ENCODE measurements at regions not wholly inside any gene's neighbourhood (a gene's known extent, or its start where the extent isn't known, plus 50 kb on each side); places are given as distances from the start of the nearest gene placed in this dataset.

DNA sequence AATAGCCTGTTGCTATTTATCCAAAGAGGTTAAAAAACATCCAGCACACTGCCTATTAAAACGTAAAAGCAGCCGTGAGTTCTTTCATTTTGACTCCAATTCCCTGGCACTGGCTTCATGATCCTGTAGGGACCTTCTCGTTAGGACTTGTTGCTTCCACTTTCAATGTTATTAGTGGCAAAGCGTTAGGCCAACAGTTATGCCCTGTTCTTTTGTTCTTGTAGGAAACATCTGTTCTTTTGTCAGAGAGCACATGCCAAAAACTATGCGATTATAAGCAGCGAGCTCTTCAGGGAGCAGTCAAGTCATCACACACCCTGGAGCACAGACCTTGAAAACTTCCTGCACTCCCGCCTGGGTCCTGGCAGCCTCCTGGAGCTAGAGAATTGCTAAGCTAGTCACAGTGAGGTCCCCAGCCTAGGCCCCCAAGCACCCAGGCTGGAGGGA, 609.5 kb upstream of the ARID1B start:
- Histone ChIP-seq H3K9me3 (no peaks in the 10 kb centered on the region), H3K36me3 (no peaks in the 10 kb centered on the region), H3K4me3 (ENCODE audit: low read depth in 1 of 2, low read length in 1 of 2) (no peak overlapping the region), H3K4me1 (ENCODE audit: control insufficient read depth in 1 of 2, insufficient read depth in 1 of 2, low read depth in 1 of 2, low read length in 1 of 2) (no peaks in the 10 kb centered on the region), H3K27ac (no peak overlapping the region), H3K27me3 (no peaks in the 10 kb centered on the region)
- no peak for TF ChIP-seq CTCF (IDR thresholded peaks at IDR 0.05)

DNA sequence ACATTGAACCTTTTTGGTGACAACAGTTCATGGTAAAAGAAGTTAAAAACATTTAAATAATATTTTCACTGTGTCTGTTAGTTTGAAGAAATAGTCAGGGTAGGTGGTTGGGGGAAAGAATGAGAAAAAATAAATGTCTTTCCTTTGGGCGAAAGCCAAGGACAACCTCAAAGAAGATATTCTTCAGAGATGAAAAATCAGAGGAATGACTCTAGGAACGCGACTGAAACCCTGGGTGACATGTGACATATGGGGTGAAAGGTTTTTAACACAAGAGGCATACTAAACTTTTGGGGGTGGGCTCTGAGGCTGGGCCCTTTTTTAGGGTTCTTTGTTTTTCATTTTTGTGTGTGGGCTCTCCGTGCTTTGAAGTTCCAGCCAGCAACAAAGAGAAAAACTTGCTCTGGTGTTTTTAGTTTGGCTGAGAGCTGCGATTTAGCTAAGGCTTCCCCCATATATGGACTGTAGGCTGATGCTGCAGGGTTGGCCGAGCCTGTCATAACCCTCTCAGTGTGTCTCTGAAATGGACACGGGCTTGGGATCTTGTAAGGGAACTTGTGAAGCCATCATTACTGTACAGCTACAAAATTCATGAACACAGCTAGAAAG, 610.1 kb upstream of the ARID1B start:
- Histone ChIP-seq H3K9me3 (no peaks in the 10 kb centered on the region), H3K36me3 (no peaks in the 10 kb centered on the region), H3K27ac (no peak overlapping the region), H3K27me3 (no peaks in the 10 kb centered on the region), H3K4me3 (ENCODE audit: low read depth in 1 of 2, low read length in 1 of 2) (no peak overlapping the region), H3K4me1 (ENCODE audit: control insufficient read depth in 1 of 2, insufficient read depth in 1 of 2, low read depth in 1 of 2, low read length in 1 of 2) (no peaks in the 10 kb centered on the region)
- TF ChIP-seq CTCF (IDR thresholded peaks at IDR 0.05) = no peak

- no peak overlapping the region for H3K4me3 ChIP-seq (ENCODE audit: low read depth in 1 of 2, low read length in 1 of 2)
- no peaks in the 10 kb centered on the region for H3K27me3 ChIP-seq
- no peaks in the 10 kb centered on the region for H3K9me3 ChIP-seq
- H3K4me1 ChIP-seq (ENCODE audit: control insufficient read depth in 1 of 2, insufficient read depth in 1 of 2, low read depth in 1 of 2, low read length in 1 of 2) = no peaks in the 10 kb centered on the region
- no peaks in the 10 kb centered on the region for H3K36me3 ChIP-seq
- no peak overlapping the region for H3K27ac ChIP-seq
- TF ChIP-seq CTCF (IDR thresholded peaks at IDR 0.05) = no peak
These were observed 611.1 kb upstream of the ARID1B start for GRCh38 chr6:156166093-156166492.

- H3K36me3 ChIP-seq = no peaks in the 10 kb centered on the region
- no peak overlapping the region for H3K4me3 ChIP-seq (ENCODE audit: low read depth in 1 of 2, low read length in 1 of 2)
- no peak overlapping the region for H3K27ac ChIP-seq
- no peaks in the 10 kb centered on the region for H3K27me3 ChIP-seq
- H3K4me1 ChIP-seq (ENCODE audit: control insufficient read depth in 1 of 2, insufficient read depth in 1 of 2, low read depth in 1 of 2, low read length in 1 of 2) = no peaks in the 10 kb centered on the region
- no peak for TF ChIP-seq CTCF (IDR thresholded peaks at IDR 0.05)
- no peaks in the 10 kb centered on the region for H3K9me3 ChIP-seq
These were observed 612.3 kb upstream of the ARID1B start for GRCh38 chr6:156164701-156165452.

GRCh38 chr6:156163311-156163710, 613.9 kb upstream of the ARID1B start:
- Histone ChIP-seq H3K4me1 (ENCODE audit: control insufficient read depth in 1 of 2, insufficient read depth in 1 of 2, low read depth in 1 of 2, low read length in 1 of 2) (no peaks in the 10 kb centered on the region), H3K36me3 (no peaks in the 10 kb centered on the region), H3K4me3 (ENCODE audit: low read depth in 1 of 2, low read length in 1 of 2) (no peak overlapping the region), H3K27ac (no peak overlapping the region), H3K9me3 (no peaks in the 10 kb centered on the region), H3K27me3 (no peaks in the 10 kb centered on the region)
- TF ChIP-seq CTCF (IDR thresholded peaks at IDR 0.05) = no peak
